NCI-H1048 (cell line): ENCODE measurements at regions not wholly inside any gene's neighbourhood (a gene's known extent, or its start where the extent isn't known, plus 50 kb on each side); places are given as distances from the start of the nearest gene placed in this dataset.

ENCODE experiments used
- DNase-seq: peaks from one replicate; lab custom pipeline; 2025; lab: John Stamatoyannopoulos, UW

DNA sequence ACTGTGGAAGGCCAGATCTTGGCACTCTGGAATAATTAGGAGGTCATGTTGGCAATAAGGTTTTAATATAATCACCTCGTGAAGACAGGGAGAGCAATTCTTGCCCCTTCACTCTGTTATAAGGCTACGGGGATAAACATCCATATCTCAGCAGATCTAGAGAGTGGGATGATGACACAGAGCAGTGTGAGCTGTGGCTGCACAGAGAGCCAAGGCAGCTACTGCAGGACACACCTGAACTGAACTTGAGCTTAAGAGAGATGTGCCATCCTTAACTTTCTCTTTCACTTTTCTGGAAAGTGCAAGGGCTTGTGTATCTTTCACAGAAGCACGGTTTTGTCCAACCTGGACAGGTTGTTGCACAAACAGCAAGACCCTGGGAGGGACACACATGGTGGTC is 174.7 kb downstream of the GATA3 start:
- no peak for DNase-seq

DNA sequence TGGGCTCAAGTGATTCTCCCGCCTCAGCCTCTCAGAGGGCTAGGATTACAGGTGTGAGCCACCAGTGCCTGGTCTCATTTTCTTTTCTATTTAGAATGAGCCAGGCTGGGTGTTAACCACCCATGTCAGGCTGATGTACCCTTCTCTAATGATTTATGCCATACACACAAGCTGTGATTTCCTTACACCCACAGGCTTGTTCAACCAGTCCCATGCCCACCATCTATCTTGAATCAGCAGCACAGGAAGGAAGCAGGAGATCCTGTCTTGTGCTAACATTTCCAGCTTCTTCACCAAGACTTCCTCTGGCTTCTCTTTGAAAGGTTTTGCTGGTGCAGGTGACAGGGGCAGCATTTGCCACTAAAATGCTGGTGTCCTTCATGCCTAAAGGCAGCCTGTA is 176.4 kb downstream of the GATA3 start:
- DNase-seq, result no peak

DNA sequence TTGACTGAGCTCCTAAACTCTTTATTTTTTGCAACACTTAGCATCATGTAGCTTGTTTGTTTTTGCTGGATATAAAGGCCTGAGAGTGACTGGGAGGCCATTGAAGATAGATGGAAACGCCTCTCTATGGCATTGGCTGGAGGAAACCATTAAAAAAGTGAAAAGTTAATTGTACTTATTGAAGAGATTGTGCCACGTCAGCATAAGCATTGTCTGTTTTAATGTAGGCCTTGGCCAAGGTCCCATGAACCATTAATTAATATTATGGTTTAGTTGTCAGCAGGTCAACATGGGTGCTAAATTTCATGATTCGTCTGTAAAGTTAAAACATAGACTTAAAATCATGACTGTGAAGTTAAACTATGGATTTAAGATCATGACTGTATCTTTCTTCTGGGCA is 178.6 kb downstream of the GATA3 start:
- DNase-seq, result no peak

DNA sequence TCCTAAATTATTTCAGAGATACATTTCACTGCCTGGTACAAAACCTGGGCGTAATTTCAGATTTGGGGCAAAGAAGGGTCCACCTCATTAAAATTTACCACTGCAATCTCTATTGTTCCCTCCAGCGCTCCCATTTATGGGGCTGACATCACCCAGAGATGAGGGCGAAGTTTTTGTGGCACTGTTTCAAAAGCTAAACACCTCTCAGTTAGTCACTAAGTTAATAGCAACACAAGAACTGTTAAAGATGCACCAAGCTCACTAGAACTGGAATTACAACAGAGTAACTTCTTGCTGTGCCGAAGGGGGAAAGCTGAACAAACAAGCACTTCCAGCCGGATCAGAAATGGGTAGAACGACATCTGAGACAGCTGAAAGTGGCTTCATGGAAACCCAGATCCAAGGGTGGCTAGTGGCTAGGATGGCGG is 179.4 kb downstream of the GATA3 start:
- no peak for DNase-seq

GRCh38 chr10:8235253-8236027 is 181.0 kb downstream of the GATA3 start:
- no peak for DNase-seq

- no peak for DNase-seq
Observed at GRCh38 chr10:8238986-8239385, 184.5 kb downstream of the GATA3 start.

DNA sequence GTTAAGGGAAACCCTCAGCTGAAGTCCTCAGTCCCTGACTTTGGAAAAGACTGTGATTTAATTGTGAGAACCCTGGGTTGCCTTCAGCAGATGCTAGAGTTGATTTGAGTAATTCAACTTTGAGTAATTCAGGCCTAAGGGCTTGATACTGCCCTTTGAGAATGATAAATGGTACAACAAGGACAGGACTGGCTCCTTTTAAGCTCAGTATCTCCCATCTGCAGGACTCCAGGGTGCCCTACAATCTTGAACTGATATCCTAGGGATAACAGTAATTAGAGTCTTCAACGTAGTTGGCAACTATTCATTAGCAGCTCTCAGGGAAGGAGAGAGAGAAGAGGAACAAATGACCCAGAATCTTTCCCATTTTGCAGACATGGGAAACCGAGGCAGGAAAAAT is 186.4 kb downstream of the GATA3 start:
- DNase-seq, result no peak

- no peak for DNase-seq
Observed at GRCh38 chr10:8242295-8242872, 187.9 kb downstream of the GATA3 start.

GRCh38 chr10:8245131-8245813 is 190.8 kb downstream of the GATA3 start:
- no peak for DNase-seq

DNA sequence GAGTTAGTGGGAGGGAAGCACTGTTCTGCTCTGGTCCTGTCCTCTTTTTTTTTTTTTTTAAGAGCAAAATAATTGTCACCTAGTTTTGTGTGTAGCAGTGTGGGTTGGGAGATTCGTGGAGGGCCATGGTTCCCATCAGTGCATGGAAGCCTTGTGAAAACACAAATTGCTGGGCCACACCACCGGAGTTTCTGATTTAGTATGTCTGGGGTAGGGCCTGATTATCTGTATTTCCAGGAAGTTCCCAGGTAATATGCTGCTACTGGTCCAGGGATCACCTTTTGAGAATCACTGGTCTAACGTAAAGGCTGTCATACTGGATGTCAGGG is 191.3 kb downstream of the GATA3 start:
- no peak for DNase-seq

DNA sequence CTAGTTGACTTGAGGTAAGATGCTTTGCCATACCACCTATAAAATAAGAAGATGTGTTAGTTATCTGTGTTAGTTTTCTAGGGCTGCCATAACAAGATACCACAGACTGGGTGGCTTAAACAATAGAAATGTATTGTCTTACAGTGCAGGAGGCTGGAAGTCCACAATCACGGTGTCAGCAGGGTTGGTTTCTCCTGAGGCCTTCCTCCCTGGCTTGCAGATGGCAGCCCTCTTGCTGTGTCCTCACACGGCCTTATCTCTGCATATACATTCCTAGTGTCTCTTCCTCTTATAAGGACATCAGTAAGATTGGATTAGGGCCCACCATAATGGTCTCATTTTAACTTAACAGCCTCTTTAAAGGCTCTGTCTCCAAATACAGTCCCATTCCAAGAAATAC is 192.1 kb downstream of the GATA3 start:
- DNase-seq, result no peak

DNA sequence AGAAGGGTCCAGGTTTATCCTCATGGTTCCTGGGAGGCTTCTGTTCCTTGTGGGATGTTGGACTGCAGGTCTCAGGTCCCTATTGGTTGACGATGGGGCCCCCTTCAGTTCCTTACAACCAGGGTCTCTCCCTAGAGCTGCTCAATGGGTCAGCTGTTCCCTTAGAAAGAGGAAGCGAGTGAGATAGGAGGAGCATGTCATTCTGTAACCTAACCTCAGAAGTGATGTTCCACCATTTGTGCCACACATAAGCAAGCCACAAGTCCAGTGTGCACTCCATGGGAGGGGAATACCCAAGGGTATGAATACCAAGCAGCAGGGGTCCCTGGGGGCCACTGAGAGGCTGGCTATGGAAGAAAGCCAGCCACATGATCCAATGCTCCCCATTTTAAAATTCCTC is 192.7 kb downstream of the GATA3 start:
- DNase-seq, result no peak

GRCh38 chr10:8248868-8249267 is 194.4 kb downstream of the GATA3 start:
- no peak for DNase-seq

DNA sequence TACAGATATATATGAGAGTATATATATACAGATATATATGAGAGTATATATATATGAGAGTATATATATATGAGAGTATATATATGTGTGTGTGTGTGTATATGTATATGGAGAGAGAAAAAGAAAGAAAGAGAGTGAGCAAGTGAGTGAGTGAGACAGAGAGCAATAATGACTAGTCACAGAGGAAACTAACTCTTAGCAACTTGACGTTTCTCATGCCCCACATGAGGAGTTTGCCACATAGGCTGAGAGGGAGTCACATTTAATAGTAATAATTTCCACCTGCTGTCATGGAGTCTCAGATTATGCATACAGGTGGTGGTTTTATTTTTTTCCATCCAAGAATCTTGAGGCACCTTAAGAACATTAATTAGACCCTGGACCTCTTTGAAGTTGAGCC is 199.9 kb downstream of the GATA3 start:
- DNase-seq, result no peak

GRCh38 chr10:8255301-8255700 is 200.8 kb downstream of the GATA3 start:
- no peak for DNase-seq

- DNase-seq, result no peak
Observed at GRCh38 chr10:8260645-8261044, 206.2 kb downstream of the GATA3 start.

DNA sequence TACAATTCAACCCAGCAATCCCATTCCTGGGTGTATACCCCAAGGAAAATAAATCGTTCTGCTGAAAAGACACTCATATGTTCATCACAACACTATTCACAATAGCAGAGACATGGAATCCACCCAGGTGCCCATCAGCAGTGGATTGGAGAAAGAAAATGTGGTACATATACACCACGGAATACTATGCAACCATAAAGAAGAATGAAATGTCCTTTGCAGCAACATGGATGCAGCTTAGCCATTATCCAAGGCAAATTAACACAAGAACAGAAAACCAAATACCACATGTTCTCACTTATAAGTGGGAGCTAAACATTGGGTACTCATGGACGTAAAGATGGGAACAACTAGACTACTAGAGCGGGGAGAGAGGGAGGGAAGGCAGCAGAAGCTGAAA is 207.8 kb downstream of the GATA3 start:
- no peak for DNase-seq

GRCh38 chr10:8269976-8270375 is 215.5 kb downstream of the GATA3 start:
- no peak for DNase-seq

DNA sequence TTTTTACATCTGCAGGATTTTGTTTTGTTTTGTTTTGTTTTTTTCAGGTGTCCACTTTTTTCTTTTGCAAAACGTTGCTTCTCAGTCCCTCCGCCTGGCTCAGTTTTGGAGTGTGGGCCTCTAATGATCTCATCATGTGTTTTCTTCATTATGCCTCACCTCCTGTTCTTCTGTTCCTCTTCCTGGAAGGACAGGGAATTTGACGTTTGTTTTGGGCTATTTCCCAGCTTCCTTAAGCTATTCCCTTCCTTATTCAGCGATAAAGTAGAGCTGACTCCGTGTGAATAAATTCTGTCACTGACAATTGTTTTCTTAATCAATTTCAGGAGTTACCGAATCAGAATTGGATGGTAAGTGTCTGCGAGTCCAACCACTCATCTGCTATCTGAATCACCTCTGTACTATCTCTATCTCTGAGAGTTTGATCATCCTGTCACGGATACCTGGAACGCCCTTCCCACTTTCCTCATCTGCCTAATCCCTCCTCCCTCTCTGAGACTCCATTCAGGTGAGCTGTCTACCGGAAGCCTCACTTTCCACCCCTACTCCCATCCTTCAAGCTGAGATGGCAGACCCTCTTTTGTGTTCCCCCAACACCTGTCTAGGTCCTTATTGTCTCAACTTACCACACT is 218.4 kb downstream of the GATA3 start:
- DNase-seq, result no peak

DNA sequence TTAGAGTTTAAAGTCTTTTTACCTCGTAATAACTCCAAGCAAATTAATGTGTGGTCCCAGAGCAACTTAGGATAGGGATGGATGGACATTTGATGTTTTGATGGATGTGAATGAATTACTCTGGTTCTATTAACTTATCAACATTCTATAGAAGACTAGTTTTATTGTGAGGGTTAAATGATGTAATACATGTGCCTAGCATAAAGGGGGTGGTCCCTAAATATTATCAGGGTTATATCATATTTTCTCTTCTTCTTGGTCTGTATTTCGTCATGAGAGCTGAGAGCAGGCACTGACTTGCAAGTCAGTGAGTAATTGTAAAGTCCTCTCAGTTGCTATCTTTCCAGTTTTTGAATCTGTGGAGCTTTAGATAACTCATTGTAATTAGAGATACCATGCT is 219.3 kb downstream of the GATA3 start:
- DNase-seq, result no peak

- DNase-seq, result no peak
Observed at GRCh38 chr10:8275911-8276310, 221.4 kb downstream of the GATA3 start.

- DNase-seq, result no peak
Observed at GRCh38 chr10:8278099-8278498, 223.6 kb downstream of the GATA3 start.

GRCh38 chr10:8279598-8279997 is 225.1 kb downstream of the GATA3 start:
- DNase-seq, result no peak
